NCI-H524 treated with DMSO at 0.1 percent for 48 hours (cell line): ENCODE measurements at regions not wholly inside any gene's neighbourhood (a gene's known extent, or its start where the extent isn't known, plus 50 kb on each side); places are given as distances from the start of the nearest gene placed in this dataset.

Experiments
- DNase-seq: peaks from one replicate; lab custom pipeline; 2025; lab: John Stamatoyannopoulos, UW

GRCh38 chr10:43728425-43728824, 79.7 kb upstream of the ZNF32 start:
- no peak for DNase-seq

GRCh38 chr10:43727935-43728334, 79.3 kb upstream of the ZNF32 start:
- no peak for DNase-seq

GRCh38 chr10:43715334-43715733, 66.7 kb upstream of the ZNF32 start:
- no peak for DNase-seq

- no peak for DNase-seq
These were observed 64.3 kb upstream of the ZNF32 start for GRCh38 chr10:43712821-43713584.

- no peak for DNase-seq
These were observed 62.2 kb upstream of the ZNF32 start for GRCh38 chr10:43710772-43711471.

- no peak for DNase-seq
These were observed 59.6 kb upstream of the ZNF32 start for GRCh38 chr10:43708262-43708661.

GRCh38 chr10:43707770-43708169, 59.1 kb upstream of the ZNF32 start:
- DNase-seq, result no peak

- no peak for DNase-seq
These were observed 57.5 kb upstream of the ZNF32 start for GRCh38 chr10:43706166-43706565.

GRCh38 chr10:43703286-43703685, 54.6 kb upstream of the ZNF32 start:
- no peak for DNase-seq

GRCh38 chr10:43702936-43703281, 54.2 kb upstream of the ZNF32 start:
- DNase-seq, result no peak

- no peak for DNase-seq
These were observed 53.7 kb upstream of the ZNF32 start for GRCh38 chr10:43702213-43702935.

GRCh38 chr10:43701295-43701694, 52.6 kb upstream of the ZNF32 start:
- no peak for DNase-seq

GRCh38 chr10:43700306-43700705, 51.6 kb upstream of the ZNF32 start:
- DNase-seq, result no peak

GRCh38 chr10:43699516-43699915, 50.8 kb upstream of the ZNF32 start:
- no peak for DNase-seq
